ENCODE measurements at regions not wholly inside any gene's neighbourhood (a gene's known extent, or its start where the extent isn't known, plus 50 kb on each side); places are given as distances from the start of the nearest gene placed in this dataset.

GRCh38 chr3:174466471-174467054, 392.6 kb upstream of the NAALADL2 start:
- TF ChIP-seq POLR2AphosphoS5 (IDR thresholded peaks at IDR 0.05; ENCODE audit: low read depth, low read length) (no peak), TAF1 (IDR thresholded peaks at IDR 0.05; ENCODE audit: borderline replicate concordance, low read depth, low read length) (no peak)

Measured in GM12892 (cell line).